ENCODE measurements at regions not wholly inside any gene's neighbourhood (a gene's known extent, or its start where the extent isn't known, plus 50 kb on each side); places are given as distances from the start of the nearest gene placed in this dataset.

GRCh38 chr16:59355704-59356103 lies 621.6 kb upstream of the GOT2 start:
- no peak overlapping the region for H3K27ac ChIP-seq
- 66 to 79% (median 67%) methylated on average over 2 of the region's 2 CpGs for WGBS, 5 donors
- intact Hi-C loops (cut with DNase I; ENCODE audit: low total_unique reads): no loop called here
- no peak overlapping the region for H3K4me3 ChIP-seq
- no peaks in the 10 kb centered on the region for H3K4me1 ChIP-seq
- no peaks in the 10 kb centered on the region for H3K27me3 ChIP-seq (replicated peaks in 1 of 7)
- TF ChIP-seq POLR2A (IDR thresholded peaks at IDR 0.05): no peak
- TF ChIP-seq CTCF (IDR thresholded peaks at IDR 0.05 in 8 of 11, conservative IDR thresholded peaks at IDR 0.05 in 3 of 11): no peak
- no peak for TF ChIP-seq POLR2AphosphoS5 (IDR thresholded peaks at IDR 0.05)
- peaks cover 0 to 8% (median 2%) of the 10 kb centered on the region in 8 donors for H3K9me3 ChIP-seq
- DNase-seq: no peak
- no peaks in the 10 kb centered on the region for H3K36me3 ChIP-seq

- no peaks in the 10 kb centered on the region for H3K36me3 ChIP-seq
- no peaks in the 10 kb centered on the region for H3K4me1 ChIP-seq
- WGBS, 5 donors: 84 to 94% (median 88%) methylated on average over 6 of the region's 6 CpGs
- DNase-seq: no peak
- peaks cover 0 to 8% (median 5%) of the 10 kb centered on the region in 8 donors for H3K9me3 ChIP-seq
- TF ChIP-seq POLR2A (IDR thresholded peaks at IDR 0.05) (no peak), CTCF (IDR thresholded peaks at IDR 0.05 in 8 of 11, conservative IDR thresholded peaks at IDR 0.05 in 3 of 11) (no peak), POLR2AphosphoS5 (IDR thresholded peaks at IDR 0.05) (no peak)
- H3K4me3 ChIP-seq: no peak overlapping the region
- no peaks in the 10 kb centered on the region for H3K27me3 ChIP-seq (replicated peaks in 1 of 7)
- intact Hi-C loops (cut with DNase I; ENCODE audit: low total_unique reads): no loop called here
- H3K27ac ChIP-seq: no peak overlapping the region
These were observed 617.3 kb upstream of the GOT2 start for GRCh38 chr16:59351305-59351903.

- H3K4me3 ChIP-seq: no peak overlapping the region
- 87 to 100% (median 93%) methylated on average over 2 of the region's 2 CpGs for WGBS, 5 donors
- H3K27me3 ChIP-seq (replicated peaks in 1 of 7): no peaks in the 10 kb centered on the region
- intact Hi-C loops (cut with DNase I; ENCODE audit: low total_unique reads): no loop called here
- peaks cover 0 to 8% (median 5%) of the 10 kb centered on the region in 8 donors for H3K9me3 ChIP-seq
- no peak for TF ChIP-seq CTCF (IDR thresholded peaks at IDR 0.05 in 8 of 11, conservative IDR thresholded peaks at IDR 0.05 in 3 of 11)
- TF ChIP-seq POLR2AphosphoS5 (IDR thresholded peaks at IDR 0.05): no peak
- no peak for TF ChIP-seq POLR2A (IDR thresholded peaks at IDR 0.05)
- H3K4me1 ChIP-seq: no peaks in the 10 kb centered on the region
- no peaks in the 10 kb centered on the region for H3K36me3 ChIP-seq
- H3K27ac ChIP-seq: no peak overlapping the region
- no peak for DNase-seq
These were observed 616.6 kb upstream of the GOT2 start for GRCh38 chr16:59350670-59351069.

- no peak overlapping the region for H3K4me3 ChIP-seq
- WGBS, 5 donors: 67 to 84% (median 80%) methylated on average over 3 of the region's 3 CpGs
- H3K4me1 ChIP-seq: no peaks in the 10 kb centered on the region
- TF ChIP-seq POLR2AphosphoS5 (IDR thresholded peaks at IDR 0.05) (no peak), POLR2A (IDR thresholded peaks at IDR 0.05) (no peak), CTCF (IDR thresholded peaks at IDR 0.05 in 8 of 11, conservative IDR thresholded peaks at IDR 0.05 in 3 of 11) (no peak)
- no peak for DNase-seq
- H3K9me3 ChIP-seq: no peaks in the 10 kb centered on the region
- no peak overlapping the region for H3K27ac ChIP-seq
- intact Hi-C loops (cut with DNase I; ENCODE audit: low total_unique reads): no loop called here
- H3K36me3 ChIP-seq: no peaks in the 10 kb centered on the region
- H3K27me3 ChIP-seq (replicated peaks in 1 of 7): no peaks in the 10 kb centered on the region
These were observed 608.6 kb upstream of the GOT2 start for GRCh38 chr16:59342669-59343068.
